IMR-90 (cell line): ENCODE measurements at regions not wholly inside any gene's neighbourhood (a gene's known extent, or its start where the extent isn't known, plus 50 kb on each side); places are given as distances from the start of the nearest gene placed in this dataset.

Experiments
- ATAC-seq: fragments of 200-7000 bp; cut with Tn5 transposase; 2 replicates; pipeline ENCODE4 v1.9.1; 2020; ENCODE audit warnings: low read depth, mild to moderate bottlenecking, moderate library complexity
- BruUV-seq: library from RNA; stranded (reverse); fragments of 400-500 nt; replicated peaks from 2 replicates; lab custom pipeline; 2021; lab: Mats Ljungman, UMichigan
- CTCF ChIA-PET: fragments of 300-600 bp; formaldehyde crosslinking; extraction: SDS; loops from one replicate; lab custom pipeline; 2021; ENCODE audit warnings: antibody characterized with exemption; lab: Yijun Ruan, JAX
- POLR2A ChIA-PET: fragments of 300-600 bp; sonication (Branson Sonifier 250); formaldehyde crosslinking; loops from one replicate; lab custom pipeline; 2022; ENCODE audit warnings: antibody characterized with exemption; ENCODE audit not compliant: unreplicated experiment; lab: Charles Lee
- DNase-seq: peaks from one replicate; pipeline ENCODE4 v3.0.0; 2013
- H2AFZ ChIP-seq: replicated peaks from 2 replicates; pipeline ENCODE3; 2013; ENCODE audit warnings: low read length, mild to moderate bottlenecking; ENCODE audit not compliant: poor library complexity
- H2AK5ac ChIP-seq: 2 replicates; pipeline ENCODE4 v1.6.1; 2013; ENCODE audit warnings: low read depth, low read length, inconsistent platforms
- H2AK9ac ChIP-seq: replicated peaks from 2 replicates; pipeline ENCODE3; 2013; ENCODE audit warnings: mild to moderate bottlenecking, low read depth, low read length, moderate library complexity; ENCODE audit not compliant: poor library complexity
- H2BK120ac ChIP-seq: 2 replicates; pipeline ENCODE4 v1.6.1; 2013; ENCODE audit warnings: low read depth, low read length, inconsistent platforms
- H2BK15ac ChIP-seq: 3 replicates; pipeline ENCODE4 v1.6.1; 2013; ENCODE audit warnings: low read depth, low read length, inconsistent platforms
- H2BK20ac ChIP-seq: 2 replicates; pipeline ENCODE4 v1.6.1; 2013; ENCODE audit warnings: low read depth, mild to moderate bottlenecking, inconsistent platforms, low read length, moderate library complexity
- H2BK5ac ChIP-seq: 2 replicates; pipeline ENCODE4 v1.6.1; 2013; ENCODE audit warnings: mild to moderate bottlenecking, low read depth, low read length, inconsistent platforms; ENCODE audit not compliant: poor library complexity, severe bottlenecking
- H3K14ac ChIP-seq: replicated peaks from 2 replicates; pipeline ENCODE4 v1.6.1; 2013; ENCODE audit warnings: low read depth, low read length, inconsistent platforms
- H3K18ac ChIP-seq: 2 replicates; pipeline ENCODE4 v1.6.1; 2013; ENCODE audit warnings: low read depth, low read length, control low read depth
- H3K23ac ChIP-seq: 2 replicates; pipeline ENCODE4 v1.6.1; 2013; ENCODE audit warnings: low read depth, low read length, inconsistent platforms
- H3K27ac ChIP-seq: 2 replicates; pipeline ENCODE4 v1.5.1; 2013; ENCODE audit warnings: mild to moderate bottlenecking, control low read depth, low read length; ENCODE audit not compliant: insufficient read depth
- H3K27me3 ChIP-seq: 2 replicates; pipeline ENCODE4 v1.6.1; 2013; ENCODE audit warnings: low read length; ENCODE audit not compliant: control insufficient read depth, insufficient read depth
- H3K36me3 ChIP-seq: 2 replicates; pipeline ENCODE4 v1.6.1; 2013; ENCODE audit warnings: low read length, mixed read lengths; ENCODE audit not compliant: control insufficient read depth, insufficient read depth
- H3K4ac ChIP-seq: 2 replicates; pipeline ENCODE4 v1.6.1; 2013; ENCODE audit warnings: low read depth, low read length, inconsistent platforms
- H3K4me1 ChIP-seq: 2 replicates; pipeline ENCODE4 v1.6.1; 2013; ENCODE audit warnings: low read length, mixed read lengths; ENCODE audit not compliant: control insufficient read depth, insufficient read depth
- H3K4me2 ChIP-seq: 2 replicates; pipeline ENCODE4 v1.6.1; 2013; ENCODE audit warnings: low read depth, mild to moderate bottlenecking, control low read depth, low read length, moderate library complexity
- H3K4me3 ChIP-seq: 2 replicates; pipeline ENCODE4 v1.5.1; 2013; ENCODE audit warnings: low read depth, mild to moderate bottlenecking, control low read depth, low read length, moderate library complexity; ENCODE audit not compliant: insufficient read depth
- H3K56ac ChIP-seq: 2 replicates; pipeline ENCODE4 v1.6.1; 2013; ENCODE audit warnings: low read length, inconsistent platforms; ENCODE audit not compliant: insufficient read depth; ENCODE audit errors: extremely low read depth
- H3K79me1 ChIP-seq, 2 experiments: 2 replicates each; pipeline ENCODE4 v1.6.1; 2013; ENCODE audit warnings: low read length in 2 of 2, inconsistent platforms in 1 of 2, low read depth in 1 of 2
- H3K9ac ChIP-seq: 2 replicates; pipeline ENCODE4 v1.6.1; 2013; ENCODE audit warnings: low read depth, low read length, control low read depth
- H3K9me1 ChIP-seq: 2 replicates; pipeline ENCODE4 v1.6.1; 2013; ENCODE audit warnings: low read length, inconsistent platforms; ENCODE audit not compliant: insufficient read depth
- H3K9me3 ChIP-seq: 2 replicates; pipeline ENCODE4 v1.6.1; 2013; ENCODE audit warnings: low read length; ENCODE audit not compliant: control insufficient read depth, insufficient read depth
- H4K20me1 ChIP-seq: 2 replicates; pipeline ENCODE4 v1.6.1; 2013; ENCODE audit warnings: low read length, inconsistent platforms; ENCODE audit not compliant: insufficient read depth
- H4K5ac ChIP-seq: 2 replicates; pipeline ENCODE4 v1.6.1; 2013; ENCODE audit warnings: mild to moderate bottlenecking, low read depth, low read length, control low read depth
- H4K8ac ChIP-seq, 2 experiments: 2 replicates each; pipeline ENCODE4 v1.6.1; 2013; ENCODE audit warnings: low read depth in 2 of 2, low read length in 2 of 2, control low read depth in 1 of 2, inconsistent platforms in 1 of 2
- H4K91ac ChIP-seq: 2 replicates; pipeline ENCODE4 v1.6.1; 2013; ENCODE audit warnings: low read depth, low read length, inconsistent platforms; ENCODE audit not compliant: insufficient read depth
- BHLHE40 ChIP-seq: fragments of 150-350 bp; IDR thresholded peaks from 2 replicates; pipeline ENCODE4 v1.6.1; 2016; ENCODE audit warnings: mild to moderate bottlenecking, low read depth, low read length
- CHD1 ChIP-seq: IDR thresholded peaks from 2 replicates; pipeline ENCODE4 v1.6.1; 2012; ENCODE audit warnings: low read depth, low read length, improper control_type of control experiment
- FOS ChIP-seq: fragments of 150-350 bp; IDR thresholded peaks from 2 replicates; pipeline ENCODE4 v1.6.1; 2016; ENCODE audit warnings: low read depth, low read length
- MAFK ChIP-seq: IDR thresholded peaks from 2 replicates; pipeline ENCODE4 v1.6.1; 2012; ENCODE audit warnings: low read depth, low read length, improper control_type of control experiment
- MAZ ChIP-seq: IDR thresholded peaks from 2 replicates; pipeline ENCODE4 v1.6.1; 2012; ENCODE audit warnings: low read depth, mild to moderate bottlenecking, low read length, improper control_type of control experiment, moderate library complexity, borderline replicate concordance
- MXI1 ChIP-seq: IDR thresholded peaks from 2 replicates; pipeline ENCODE4 v1.6.1; 2012; ENCODE audit warnings: low read depth, mild to moderate bottlenecking, low read length, moderate library complexity, borderline replicate concordance
- NFE2L2 ChIP-seq: fragments of 150-350 bp; IDR thresholded peaks from 2 replicates; pipeline ENCODE4 v1.6.1; 2016; ENCODE audit warnings: low read depth, mild to moderate bottlenecking, low read length
- POLR2A ChIP-seq: IDR thresholded peaks from 2 replicates; pipeline ENCODE4 v1.6.1; 2012; ENCODE audit warnings: mild to moderate bottlenecking, low read depth, low read length
- RAD21 ChIP-seq: IDR thresholded peaks from 2 replicates; pipeline ENCODE4 v1.6.1; 2012; ENCODE audit warnings: low read length, improper control_type of control experiment
- RCOR1 ChIP-seq: IDR thresholded peaks from 2 replicates; pipeline ENCODE4 v1.6.1; 2012; ENCODE audit warnings: mild to moderate bottlenecking, low read length, improper control_type of control experiment; ENCODE audit not compliant: insufficient replicate concordance
- SMC3 ChIP-seq: fragments of 150-350 bp; IDR thresholded peaks from 2 replicates; pipeline ENCODE4 v1.6.1; 2016; ENCODE audit warnings: low read depth, mild to moderate bottlenecking, antibody characterized with exemption, low read length, moderate library complexity
- WGBS, 2 experiments: methylation state at CpG; one replicate each; pipeline versions ENCODE4 v1.1.5 to v1.1.7; 2013; ENCODE audit warnings: missing lambda C conversion rate in 2 of 2; ENCODE audit not compliant: insufficient read length in 1 of 2; ENCODE audit errors: extremely low coverage in 2 of 2; 5-methylcytosine and 5-hydroxymethylcytosine counted together
- dilution Hi-C: fragments of 300-500 bp; cut with HindIII; formaldehyde crosslinking; loops from one replicate; pipeline ENCODE4 v1.14.3; 2018; ENCODE audit warnings: low sequenced_read_pairs; ENCODE audit not compliant: unreplicated experiment
- in situ Hi-C: fragments of 300-500 bp; cut with MboI; formaldehyde crosslinking; loops from 3 replicates; pipeline ENCODE4 v1.14.3; 2019; ENCODE audit warnings: low sequenced_read_pairs, inconsistent platforms, mixed read lengths
- intact Hi-C: fragments of 100-400 bp; cut with micrococcal nuclease; formaldehyde crosslinking; loops from 2 replicates; pipeline ENCODE4 v1.10.0; 2022
- TF ChIP-seq, protein P1 (sequence below): fragments of 150-350 bp; IDR thresholded peaks from 2 replicates; pipeline ENCODE4 v1.6.1; 2016; ENCODE audit warnings: low read depth, mild to moderate bottlenecking, low read length, moderate library complexity, borderline replicate concordance
- TF ChIP-seq, protein P2 (sequence below): conservative IDR thresholded peaks from 2 replicates; pipeline ENCODE4 v1.5.1; 2012; ENCODE audit warnings: mild to moderate bottlenecking, low read depth, low read length, improper control_type of control experiment
- TF ChIP-seq, protein P3 (sequence below): fragments of 150-350 bp; IDR thresholded peaks from 2 replicates; pipeline ENCODE4 v1.6.1; 2017; ENCODE audit warnings: mild to moderate bottlenecking, antibody characterized with exemption, low read length, low read depth

DNA sequence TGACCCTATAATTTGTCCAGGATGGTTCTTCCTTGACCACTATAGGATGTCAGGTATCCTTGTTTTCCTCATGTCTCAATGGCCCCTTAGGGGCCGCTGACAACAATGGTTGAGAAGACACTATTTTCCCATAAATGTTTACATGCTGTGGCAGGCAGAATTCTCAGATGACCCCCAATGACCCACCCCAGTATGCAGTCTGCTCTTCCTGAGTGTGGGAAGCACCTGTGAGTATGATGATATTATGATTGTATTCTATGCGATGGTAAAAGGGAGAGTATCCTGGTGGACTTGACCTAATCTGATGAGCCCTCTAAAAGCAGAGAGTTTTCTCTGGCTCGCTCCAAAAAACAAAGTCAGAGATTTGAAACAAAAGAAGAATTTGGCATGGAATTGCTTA lies 123.1 kb upstream of the DLX2 start:
- no peak overlapping the region for H2BK5ac ChIP-seq
- H3K4ac ChIP-seq, result no peak overlapping the region
- TF ChIP-seq FOS (no peak), NFE2L2 (no peak), RAD21 (no peak), MXI1 (no peak), CHD1 (no peak), SMC3 (no peak), RCOR1 (no peak), POLR2A (no peak), BHLHE40 (no peak), MAFK (no peak), MAZ (no peak)
- TF ChIP-seq, protein P1, sequence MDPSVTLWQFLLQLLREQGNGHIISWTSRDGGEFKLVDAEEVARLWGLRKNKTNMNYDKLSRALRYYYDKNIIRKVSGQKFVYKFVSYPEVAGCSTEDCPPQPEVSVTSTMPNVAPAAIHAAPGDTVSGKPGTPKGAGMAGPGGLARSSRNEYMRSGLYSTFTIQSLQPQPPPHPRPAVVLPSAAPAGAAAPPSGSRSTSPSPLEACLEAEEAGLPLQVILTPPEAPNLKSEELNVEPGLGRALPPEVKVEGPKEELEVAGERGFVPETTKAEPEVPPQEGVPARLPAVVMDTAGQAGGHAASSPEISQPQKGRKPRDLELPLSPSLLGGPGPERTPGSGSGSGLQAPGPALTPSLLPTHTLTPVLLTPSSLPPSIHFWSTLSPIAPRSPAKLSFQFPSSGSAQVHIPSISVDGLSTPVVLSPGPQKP, result no peak
- TF ChIP-seq, protein P2, sequence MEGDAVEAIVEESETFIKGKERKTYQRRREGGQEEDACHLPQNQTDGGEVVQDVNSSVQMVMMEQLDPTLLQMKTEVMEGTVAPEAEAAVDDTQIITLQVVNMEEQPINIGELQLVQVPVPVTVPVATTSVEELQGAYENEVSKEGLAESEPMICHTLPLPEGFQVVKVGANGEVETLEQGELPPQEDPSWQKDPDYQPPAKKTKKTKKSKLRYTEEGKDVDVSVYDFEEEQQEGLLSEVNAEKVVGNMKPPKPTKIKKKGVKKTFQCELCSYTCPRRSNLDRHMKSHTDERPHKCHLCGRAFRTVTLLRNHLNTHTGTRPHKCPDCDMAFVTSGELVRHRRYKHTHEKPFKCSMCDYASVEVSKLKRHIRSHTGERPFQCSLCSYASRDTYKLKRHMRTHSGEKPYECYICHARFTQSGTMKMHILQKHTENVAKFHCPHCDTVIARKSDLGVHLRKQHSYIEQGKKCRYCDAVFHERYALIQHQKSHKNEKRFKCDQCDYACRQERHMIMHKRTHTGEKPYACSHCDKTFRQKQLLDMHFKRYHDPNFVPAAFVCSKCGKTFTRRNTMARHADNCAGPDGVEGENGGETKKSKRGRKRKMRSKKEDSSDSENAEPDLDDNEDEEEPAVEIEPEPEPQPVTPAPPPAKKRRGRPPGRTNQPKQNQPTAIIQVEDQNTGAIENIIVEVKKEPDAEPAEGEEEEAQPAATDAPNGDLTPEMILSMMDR, result no peak
- TF ChIP-seq, protein P3, sequence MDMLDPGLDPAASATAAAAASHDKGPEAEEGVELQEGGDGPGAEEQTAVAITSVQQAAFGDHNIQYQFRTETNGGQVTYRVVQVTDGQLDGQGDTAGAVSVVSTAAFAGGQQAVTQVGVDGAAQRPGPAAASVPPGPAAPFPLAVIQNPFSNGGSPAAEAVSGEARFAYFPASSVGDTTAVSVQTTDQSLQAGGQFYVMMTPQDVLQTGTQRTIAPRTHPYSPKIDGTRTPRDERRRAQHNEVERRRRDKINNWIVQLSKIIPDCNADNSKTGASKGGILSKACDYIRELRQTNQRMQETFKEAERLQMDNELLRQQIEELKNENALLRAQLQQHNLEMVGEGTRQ, result no peak
- H2BK20ac ChIP-seq, result no peak overlapping the region
- intact Hi-C loops (no loop called here), dilution Hi-C loops (no loop called here), in situ Hi-C loops (no loop called here)
- 60% methylated on average over 1 of the region's 3 CpGs; no CpG with 5 or more reads in 1 of the 2 experiments for WGBS, 2 experiments
- no peak overlapping the region for H3K56ac ChIP-seq
- H2AK5ac ChIP-seq, result no peak overlapping the region
- peaks cover 7% of the 10 kb centered on the region; the same call in 1 of the 2 replicates for H3K4me1 ChIP-seq
- no peak overlapping the region for H4K91ac ChIP-seq
- H3K23ac ChIP-seq, result no peak overlapping the region
- H3K9ac ChIP-seq, result no peak overlapping the region
- ChIA-PET POLR2A (no interaction called here), CTCF (no interaction called here)
- H3K4me2 ChIP-seq, result no peak overlapping the region
- no peak overlapping the region for H4K5ac ChIP-seq
- H3K14ac ChIP-seq, result no peak overlapping the region
- ATAC-seq (no peak), DNase-seq (no peak)
- H4K20me1 ChIP-seq, result no peaks in the 10 kb centered on the region
- BruUV-seq, result no TSS peak
- no peak overlapping the region for H2BK120ac ChIP-seq
- H4K8ac ChIP-seq, result no peak overlapping the region
- H2BK15ac ChIP-seq, result no peak overlapping the region
- no peaks in the 10 kb centered on the region for H3K9me3 ChIP-seq
- H3K36me3 ChIP-seq, result no peaks in the 10 kb centered on the region
- no peak overlapping the region for H3K18ac ChIP-seq
- no peak overlapping the region for H3K4me3 ChIP-seq
- H2AFZ ChIP-seq, result no peak overlapping the region
- no peaks in the 10 kb centered on the region for H3K9me1 ChIP-seq
- H3K79me1 ChIP-seq, result no peaks in the 10 kb centered on the region
- no peak overlapping the region for H2AK9ac ChIP-seq
- no peak overlapping the region for H3K27ac ChIP-seq
- H3K27me3 ChIP-seq, result no peaks in the 10 kb centered on the region
